A673 (cell line): ENCODE measurements at regions not wholly inside any gene's neighbourhood (a gene's known extent, or its start where the extent isn't known, plus 50 kb on each side); places are given as distances from the start of the nearest gene placed in this dataset.
A peak's percentile ranks its signal among the peaks of the same experiment; 100 is the strongest.

Source experiments
- BruUV-seq: library from RNA; stranded (reverse); fragments of 400-500 nt; replicated peaks from 2 replicates; lab custom pipeline; 2021; lab: Mats Ljungman, UMichigan
- CTCF ChIA-PET: fragments of 300-600 bp; sonication (Branson Sonifier 250); formaldehyde crosslinking; loops from one replicate; lab custom pipeline; 2022; ENCODE audit warnings: antibody characterized with exemption; lab: Charles Lee
- POLR2A ChIA-PET: fragments of 300-600 bp; sonication (Branson Sonifier 250); formaldehyde crosslinking; loops from one replicate; lab custom pipeline; 2022; ENCODE audit warnings: antibody characterized with exemption; ENCODE audit not compliant: low non-redundant PET; lab: Charles Lee
- DNase-seq: peaks from one replicate; pipeline ENCODE4 v3.0.0-alpha.2; 2015; ENCODE audit warnings: low spot score
- H3K27ac ChIP-seq: fragments of 200-600 bp; sonication (generic); 2 replicates; pipeline ENCODE4 v1.5.1; 2016; ENCODE audit warnings: mixed run types, low read depth, mild to moderate bottlenecking, mixed read lengths, antibody characterized with exemption, low read length; ENCODE audit not compliant: poor library complexity, severe bottlenecking
- H3K27me3 ChIP-seq: fragments of 200-600 bp; sonication (generic); replicated peaks from 2 replicates; pipeline ENCODE4 v1.6.1; 2017; ENCODE audit warnings: mixed run types, low read depth, mild to moderate bottlenecking, mixed read lengths, antibody characterized with exemption, low read length; ENCODE audit not compliant: insufficient read depth, poor library complexity
- H3K36me3 ChIP-seq: fragments of 200-600 bp; sonication (generic); 2 replicates; pipeline ENCODE4 v1.6.1; 2016; ENCODE audit warnings: mixed run types, mild to moderate bottlenecking, mixed read lengths, antibody characterized with exemption, low read length; ENCODE audit not compliant: insufficient read depth, poor library complexity, severe bottlenecking
- H3K4me1 ChIP-seq: fragments of 200-600 bp; sonication (generic); 2 replicates; pipeline ENCODE4 v1.6.1; 2017; ENCODE audit warnings: mixed run types, mild to moderate bottlenecking, mixed read lengths, antibody characterized with exemption, low read length; ENCODE audit not compliant: insufficient read depth, poor library complexity, severe bottlenecking
- H3K4me3 ChIP-seq: fragments of 200-600 bp; sonication (generic); 2 replicates; pipeline ENCODE4 v1.5.1; 2016; ENCODE audit warnings: low read depth, mixed run types, mild to moderate bottlenecking, mixed read lengths, low read length; ENCODE audit not compliant: poor library complexity, severe bottlenecking
- H3K9me3 ChIP-seq: fragments of 200-600 bp; sonication (generic); 2 replicates; pipeline ENCODE4 v1.6.1; 2016; ENCODE audit warnings: mixed run types, low read depth, mild to moderate bottlenecking, mixed read lengths, antibody characterized with exemption, low read length; ENCODE audit not compliant: poor library complexity, severe bottlenecking
- EZH2 ChIP-seq: fragments of 200-600 bp; sonication (generic); IDR thresholded peaks from 2 replicates; pipeline ENCODE4 v1.6.1; 2017; ENCODE audit warnings: borderline replicate concordance, low read depth, mild to moderate bottlenecking, mixed read lengths, antibody characterized with exemption, low read length; ENCODE audit not compliant: poor library complexity, severe bottlenecking
- intact Hi-C: fragments of 100-400 bp; cut with micrococcal nuclease; formaldehyde crosslinking; loops from one replicate; pipeline ENCODE4 v1.10.0; 2022; ENCODE audit not compliant: unreplicated experiment
- TF ChIP-seq, protein P1 (sequence below): fragments of 300-800, 200-600 bp; sonication (generic); conservative IDR thresholded peaks from 2 replicates; pipeline ENCODE4 v1.5.1; 2017; ENCODE audit warnings: low read depth, mild to moderate bottlenecking, antibody characterized with exemption, low read length, moderate library complexity, mixed read lengths

GRCh38 chr9:73775757-73776156 lies 624.1 kb downstream of the ANXA1 start:
- BruUV-seq: no TSS peak
- Histone ChIP-seq H3K4me1 (no peaks in the 10 kb centered on the region), H3K9me3 (no peaks in the 10 kb centered on the region), H3K27ac (no peak overlapping the region), H3K4me3 (no peak overlapping the region), H3K36me3 (no peaks in the 10 kb centered on the region), H3K27me3 (peaks cover 5% of the 10 kb centered on the region)
- DNase-seq: no peak
- intact Hi-C loops: no loop called here
- TF ChIP-seq EZH2: no peak
- TF ChIP-seq, protein P1, sequence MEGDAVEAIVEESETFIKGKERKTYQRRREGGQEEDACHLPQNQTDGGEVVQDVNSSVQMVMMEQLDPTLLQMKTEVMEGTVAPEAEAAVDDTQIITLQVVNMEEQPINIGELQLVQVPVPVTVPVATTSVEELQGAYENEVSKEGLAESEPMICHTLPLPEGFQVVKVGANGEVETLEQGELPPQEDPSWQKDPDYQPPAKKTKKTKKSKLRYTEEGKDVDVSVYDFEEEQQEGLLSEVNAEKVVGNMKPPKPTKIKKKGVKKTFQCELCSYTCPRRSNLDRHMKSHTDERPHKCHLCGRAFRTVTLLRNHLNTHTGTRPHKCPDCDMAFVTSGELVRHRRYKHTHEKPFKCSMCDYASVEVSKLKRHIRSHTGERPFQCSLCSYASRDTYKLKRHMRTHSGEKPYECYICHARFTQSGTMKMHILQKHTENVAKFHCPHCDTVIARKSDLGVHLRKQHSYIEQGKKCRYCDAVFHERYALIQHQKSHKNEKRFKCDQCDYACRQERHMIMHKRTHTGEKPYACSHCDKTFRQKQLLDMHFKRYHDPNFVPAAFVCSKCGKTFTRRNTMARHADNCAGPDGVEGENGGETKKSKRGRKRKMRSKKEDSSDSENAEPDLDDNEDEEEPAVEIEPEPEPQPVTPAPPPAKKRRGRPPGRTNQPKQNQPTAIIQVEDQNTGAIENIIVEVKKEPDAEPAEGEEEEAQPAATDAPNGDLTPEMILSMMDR: no peak
- CTCF ChIA-PET: no interaction called here
- POLR2A ChIA-PET: no interaction called here

DNA sequence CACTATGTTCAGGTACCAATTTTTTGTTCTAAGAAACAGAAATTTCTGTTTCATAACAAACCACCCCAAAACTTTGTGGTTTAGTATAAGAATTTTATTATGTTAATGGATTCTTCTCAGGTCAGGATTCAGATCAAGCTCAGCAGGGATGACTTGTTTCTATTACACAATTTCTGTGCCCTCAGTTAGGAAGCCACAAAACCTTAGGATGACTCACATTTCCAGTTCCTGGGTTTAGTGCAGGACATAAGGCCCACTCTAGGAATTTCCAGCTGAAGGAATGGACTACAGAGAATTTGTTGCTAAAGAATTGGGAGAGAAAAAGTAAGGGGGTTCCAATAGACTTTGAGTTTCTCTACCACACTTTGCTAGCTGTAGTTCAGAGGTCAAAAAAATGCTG lies 629.3 kb downstream of the ANXA1 start:
- intact Hi-C loops: no loop called here
- Histone ChIP-seq H3K27me3 (no peaks in the 10 kb centered on the region), H3K4me1 (no peaks in the 10 kb centered on the region), H3K4me3 (no peak overlapping the region), H3K36me3 (no peaks in the 10 kb centered on the region), H3K9me3 (no peaks in the 10 kb centered on the region), H3K27ac (no peak overlapping the region)
- POLR2A ChIA-PET: no interaction called here
- CTCF ChIA-PET: no interaction called here
- peak; percentile 2 for DNase-seq
- TF ChIP-seq, protein P1: no peak
- TF ChIP-seq EZH2: no peak
- no TSS peak for BruUV-seq

- Histone ChIP-seq H3K36me3 (no peaks in the 10 kb centered on the region), H3K27me3 (no peaks in the 10 kb centered on the region), H3K9me3 (no peaks in the 10 kb centered on the region), H3K4me3 (no peak overlapping the region), H3K4me1 (no peaks in the 10 kb centered on the region), H3K27ac (no peak overlapping the region)
- no peak for TF ChIP-seq EZH2
- TF ChIP-seq, protein P1: no peak
- BruUV-seq: no TSS peak
- intact Hi-C loops: no loop called here
- ChIA-PET POLR2A (no interaction called here), CTCF (no interaction called here)
- DNase-seq: no peak
These were observed 630.5 kb downstream of the ANXA1 start for GRCh38 chr9:73782166-73782565.
